ENCODE measurements at regions not wholly inside any gene's neighbourhood (a gene's known extent, or its start where the extent isn't known, plus 50 kb on each side); places are given as distances from the start of the nearest gene placed in this dataset.

DNA sequence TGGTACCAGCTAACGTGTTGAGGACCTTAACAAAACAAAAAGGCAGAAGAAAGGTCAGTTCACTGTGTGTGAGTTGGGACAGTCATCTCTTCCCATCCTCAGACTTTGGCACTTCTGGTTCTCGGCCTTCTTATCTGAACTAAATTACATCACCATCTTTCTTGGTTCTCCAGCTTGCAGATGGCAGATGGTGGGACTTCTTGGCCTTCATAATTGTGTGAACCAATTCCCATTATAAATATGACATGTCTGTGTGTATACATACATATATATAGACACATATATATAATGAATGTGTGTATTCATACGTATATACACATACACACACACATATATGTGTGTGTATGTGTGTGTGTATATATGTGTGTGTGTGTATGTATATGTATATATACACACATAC is 301.2 kb upstream of the TRIB2 start:
- TF ChIP-seq POLR2A (IDR thresholded peaks at IDR 0.05; ENCODE audit: low read depth, low read length) (no peak), EZH2 (IDR thresholded peaks at IDR 0.05; ENCODE audit: borderline replicate concordance, low read depth, low read length, severe bottlenecking) (no peak), JUN (IDR thresholded peaks at IDR 0.05; ENCODE audit: borderline replicate concordance, insufficient read depth, insufficient read length, low read depth) (no peak), FOS (IDR thresholded peaks at IDR 0.05; ENCODE audit: borderline replicate concordance, insufficient read depth, low read length) (no peak), POLR2AphosphoS5 (IDR thresholded peaks at IDR 0.05; ENCODE audit: insufficient read depth, low read depth, low read length) (no peak)
- TF ChIP-seq, protein P1, sequence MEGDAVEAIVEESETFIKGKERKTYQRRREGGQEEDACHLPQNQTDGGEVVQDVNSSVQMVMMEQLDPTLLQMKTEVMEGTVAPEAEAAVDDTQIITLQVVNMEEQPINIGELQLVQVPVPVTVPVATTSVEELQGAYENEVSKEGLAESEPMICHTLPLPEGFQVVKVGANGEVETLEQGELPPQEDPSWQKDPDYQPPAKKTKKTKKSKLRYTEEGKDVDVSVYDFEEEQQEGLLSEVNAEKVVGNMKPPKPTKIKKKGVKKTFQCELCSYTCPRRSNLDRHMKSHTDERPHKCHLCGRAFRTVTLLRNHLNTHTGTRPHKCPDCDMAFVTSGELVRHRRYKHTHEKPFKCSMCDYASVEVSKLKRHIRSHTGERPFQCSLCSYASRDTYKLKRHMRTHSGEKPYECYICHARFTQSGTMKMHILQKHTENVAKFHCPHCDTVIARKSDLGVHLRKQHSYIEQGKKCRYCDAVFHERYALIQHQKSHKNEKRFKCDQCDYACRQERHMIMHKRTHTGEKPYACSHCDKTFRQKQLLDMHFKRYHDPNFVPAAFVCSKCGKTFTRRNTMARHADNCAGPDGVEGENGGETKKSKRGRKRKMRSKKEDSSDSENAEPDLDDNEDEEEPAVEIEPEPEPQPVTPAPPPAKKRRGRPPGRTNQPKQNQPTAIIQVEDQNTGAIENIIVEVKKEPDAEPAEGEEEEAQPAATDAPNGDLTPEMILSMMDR (IDR thresholded peaks at IDR 0.05; ENCODE audit: extremely low read depth in 1 of 2, insufficient read depth in 1 of 2, low read depth in 1 of 2, low read length in 2 of 2): no peak
- TF ChIP-seq, protein P2, sequence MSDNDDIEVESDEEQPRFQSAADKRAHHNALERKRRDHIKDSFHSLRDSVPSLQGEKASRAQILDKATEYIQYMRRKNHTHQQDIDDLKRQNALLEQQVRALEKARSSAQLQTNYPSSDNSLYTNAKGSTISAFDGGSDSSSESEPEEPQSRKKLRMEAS (IDR thresholded peaks at IDR 0.05; ENCODE audit: insufficient read depth, insufficient read length): no peak

Data from endothelial cell of umbilical vein (primary cell).